ENCODE measurements at regions not wholly inside any gene's neighbourhood (a gene's known extent, or its start where the extent isn't known, plus 50 kb on each side); places are given as distances from the start of the nearest gene placed in this dataset.

DNA sequence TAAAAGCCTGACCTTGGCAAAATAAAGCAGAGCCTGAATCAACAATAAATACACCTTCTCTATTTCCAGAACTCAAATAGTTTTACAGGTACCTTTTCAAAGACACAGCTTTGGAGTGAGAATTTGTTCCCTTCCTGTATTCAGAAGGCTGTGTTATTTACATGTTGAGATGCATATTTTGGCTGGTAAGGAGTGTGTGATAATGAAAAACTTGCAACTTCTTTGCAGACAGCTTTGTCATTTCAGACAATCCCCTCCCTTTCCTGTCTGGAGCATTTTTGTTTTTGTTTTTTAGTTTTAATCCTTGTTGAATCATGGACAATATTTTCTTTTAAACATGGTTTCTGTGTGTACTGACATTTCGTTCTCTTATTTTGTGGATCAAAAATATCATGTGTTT, 493.8 kb downstream of the FAT4 start:
- no peak for DNase-seq (ENCODE audit: low read depth in 6 of 9, low spot score in 9 of 9)
- Histone ChIP-seq H3K36me3 (ENCODE audit: control insufficient read depth in 2 of 2, insufficient read depth in 2 of 2, low read length in 1 of 2) (no peaks in the 10 kb centered on the region), H3K27me3 (ENCODE audit: control insufficient read depth in 2 of 2, insufficient read depth in 1 of 2, low read length in 1 of 2) (no peaks in the 10 kb centered on the region), H3K27ac (ENCODE audit: low read depth in 1 of 2, low read length in 1 of 2) (no peak overlapping the region), H3K9me3 (ENCODE audit: control insufficient read depth in 2 of 2, insufficient read depth in 1 of 2, low read length in 1 of 2) (no peaks in the 10 kb centered on the region), H3K4me1 (ENCODE audit: control insufficient read depth in 2 of 2, insufficient read depth in 2 of 2, low read length in 2 of 2) (no peaks in the 10 kb centered on the region), H3K4me3 (ENCODE audit: low read length in 2 of 2) (no peak overlapping the region)
- WGBS: 91% methylated on average over 1 of the region's 1 CpG

DNA sequence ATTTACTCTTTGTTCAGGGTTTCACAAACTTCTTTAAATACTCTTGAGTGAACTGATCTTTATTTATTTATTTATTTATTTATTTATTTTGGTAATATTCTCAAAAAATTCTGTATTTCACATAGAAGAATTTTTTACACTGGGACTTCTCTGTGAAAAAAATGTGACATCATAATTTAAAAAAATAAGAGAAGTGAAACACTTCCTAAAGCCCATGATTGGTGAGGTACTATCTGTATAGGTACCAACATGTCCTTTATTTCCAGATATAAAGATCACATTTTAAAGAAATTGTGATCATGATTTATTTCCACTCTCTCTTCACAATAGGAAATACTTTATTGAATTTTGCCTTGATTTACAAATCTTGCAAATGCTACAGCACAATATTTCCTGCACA, 497.1 kb downstream of the FAT4 start:
- H3K9me3 ChIP-seq (ENCODE audit: control insufficient read depth in 2 of 2, insufficient read depth in 1 of 2, low read length in 1 of 2): no peaks in the 10 kb centered on the region
- H3K27me3 ChIP-seq (ENCODE audit: control insufficient read depth in 2 of 2, insufficient read depth in 1 of 2, low read length in 1 of 2): no peaks in the 10 kb centered on the region
- no peaks in the 10 kb centered on the region for H3K4me1 ChIP-seq (ENCODE audit: control insufficient read depth in 2 of 2, insufficient read depth in 2 of 2, low read length in 2 of 2)
- no peak overlapping the region for H3K4me3 ChIP-seq (ENCODE audit: low read length in 2 of 2)
- H3K36me3 ChIP-seq (ENCODE audit: control insufficient read depth in 2 of 2, insufficient read depth in 2 of 2, low read length in 1 of 2): no peaks in the 10 kb centered on the region
- DNase-seq (ENCODE audit: low read depth in 6 of 9, low spot score in 9 of 9): no peak
- no peak overlapping the region for H3K27ac ChIP-seq (ENCODE audit: low read depth in 1 of 2, low read length in 1 of 2)

DNA sequence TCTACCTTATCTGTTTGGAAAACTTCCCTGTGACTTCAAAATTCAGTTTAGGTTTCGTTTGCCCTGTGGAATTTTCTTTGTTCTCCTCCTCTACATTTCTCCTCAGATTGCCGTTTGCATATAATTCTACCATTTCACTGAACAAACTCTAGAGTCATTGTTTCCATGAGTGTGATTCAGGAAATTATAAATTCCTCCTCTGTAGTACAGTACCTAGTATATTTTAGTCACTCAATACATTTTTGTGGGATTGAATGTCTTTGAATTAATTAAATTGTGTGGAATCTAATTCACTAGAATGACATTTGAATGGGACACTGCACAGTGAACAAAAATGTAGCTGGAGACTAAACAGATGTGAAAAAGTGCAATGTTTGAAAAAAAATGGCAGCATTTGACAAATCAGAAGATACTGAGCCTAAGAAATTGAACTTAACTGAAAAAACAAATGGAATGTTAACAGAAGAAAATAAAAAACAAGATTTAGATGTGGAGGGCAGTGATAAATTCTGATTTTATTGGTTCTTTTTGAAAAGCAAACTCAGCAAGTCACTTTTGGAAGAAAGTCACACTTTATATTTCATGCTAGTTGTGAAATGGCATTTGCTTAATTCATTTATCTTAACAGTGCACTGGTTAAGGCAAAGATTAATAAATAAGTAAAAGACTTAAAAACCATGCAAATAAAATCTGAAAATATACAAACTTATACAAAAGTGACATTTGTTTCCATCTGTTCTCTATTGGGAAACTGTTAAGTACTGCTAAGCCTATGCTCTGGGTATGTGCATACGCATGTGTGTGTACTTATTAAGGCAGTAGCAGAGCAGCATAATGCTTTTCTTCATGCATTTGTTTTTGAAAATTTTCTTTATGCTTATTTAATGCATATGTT, 512.3 kb downstream of the FAT4 start:
- no peak overlapping the region for H3K4me3 ChIP-seq (ENCODE audit: low read length in 2 of 2)
- DNase-seq (ENCODE audit: low read depth in 6 of 9, low spot score in 9 of 9): no peak
- WGBS: 89% methylated on average over 3 of the region's 3 CpGs

DNA sequence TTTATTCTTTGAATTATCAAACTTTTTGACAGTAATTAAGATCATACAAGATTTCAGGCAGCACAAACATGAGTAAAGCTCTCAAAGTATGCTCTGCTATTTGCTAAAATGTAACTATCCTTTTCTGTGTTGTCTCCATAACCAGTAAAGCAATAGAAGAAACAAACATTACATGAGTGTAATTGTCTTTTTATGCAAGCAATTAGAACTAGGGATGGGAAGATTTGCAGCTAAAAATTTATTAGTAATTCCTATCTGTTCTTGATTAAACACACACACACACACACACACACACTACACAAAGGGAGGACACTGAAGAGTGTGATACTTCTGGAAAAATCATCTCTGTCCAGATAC, 512.9 kb downstream of the FAT4 start:
- Histone ChIP-seq H3K4me1 (ENCODE audit: control insufficient read depth in 2 of 2, insufficient read depth in 2 of 2, low read length in 2 of 2) (no peaks in the 10 kb centered on the region), H3K27me3 (ENCODE audit: control insufficient read depth in 2 of 2, insufficient read depth in 1 of 2, low read length in 1 of 2) (no peaks in the 10 kb centered on the region), H3K4me3 (ENCODE audit: low read length in 2 of 2) (no peak overlapping the region), H3K9me3 (ENCODE audit: control insufficient read depth in 2 of 2, insufficient read depth in 1 of 2, low read length in 1 of 2) (no peaks in the 10 kb centered on the region), H3K36me3 (ENCODE audit: control insufficient read depth in 2 of 2, insufficient read depth in 2 of 2, low read length in 1 of 2) (no peaks in the 10 kb centered on the region), H3K27ac (ENCODE audit: low read depth in 1 of 2, low read length in 1 of 2) (no peak overlapping the region)
- DNase-seq (ENCODE audit: low read depth in 6 of 9, low spot score in 9 of 9): no peak

More for the DNA sequence above, 512.3 kb downstream of the FAT4 start:
- Histone ChIP-seq H3K27ac (ENCODE audit: low read depth in 1 of 2, low read length in 1 of 2) (no peak overlapping the region), H3K36me3 (ENCODE audit: control insufficient read depth in 2 of 2, insufficient read depth in 2 of 2, low read length in 1 of 2) (no peaks in the 10 kb centered on the region), H3K9me3 (ENCODE audit: control insufficient read depth in 2 of 2, insufficient read depth in 1 of 2, low read length in 1 of 2) (no peaks in the 10 kb centered on the region), H3K4me1 (ENCODE audit: control insufficient read depth in 2 of 2, insufficient read depth in 2 of 2, low read length in 2 of 2) (no peaks in the 10 kb centered on the region), H3K27me3 (ENCODE audit: control insufficient read depth in 2 of 2, insufficient read depth in 1 of 2, low read length in 1 of 2) (no peaks in the 10 kb centered on the region)

DNA sequence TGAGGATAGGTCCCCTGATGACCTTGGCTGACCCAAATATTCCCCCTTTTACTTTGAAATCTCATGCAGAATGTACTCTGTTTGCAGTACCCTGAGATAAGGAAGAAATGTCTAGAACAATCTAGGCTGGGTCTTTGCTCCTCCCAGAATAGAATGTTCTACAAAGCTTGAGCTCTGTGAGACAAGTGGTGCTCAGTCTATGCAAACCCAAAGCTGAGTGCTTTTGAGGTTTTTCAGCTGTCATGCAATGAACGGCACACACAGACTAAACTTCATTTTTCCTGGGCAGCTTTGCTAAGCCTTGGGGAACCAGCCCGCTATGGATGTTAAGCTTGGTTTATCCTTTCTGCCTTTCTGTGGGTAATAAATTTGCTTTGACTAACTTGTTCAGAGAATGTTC, 513.6 kb downstream of the FAT4 start:
- no peaks in the 10 kb centered on the region for H3K4me1 ChIP-seq (ENCODE audit: control insufficient read depth in 2 of 2, insufficient read depth in 2 of 2, low read length in 2 of 2)
- H3K9me3 ChIP-seq (ENCODE audit: control insufficient read depth in 2 of 2, insufficient read depth in 1 of 2, low read length in 1 of 2): no peaks in the 10 kb centered on the region
- H3K36me3 ChIP-seq (ENCODE audit: control insufficient read depth in 2 of 2, insufficient read depth in 2 of 2, low read length in 1 of 2): no peaks in the 10 kb centered on the region
- H3K4me3 ChIP-seq (ENCODE audit: low read length in 2 of 2): no peak overlapping the region
- DNase-seq (ENCODE audit: low read depth in 6 of 9, low spot score in 9 of 9): no peak
- no peak overlapping the region for H3K27ac ChIP-seq (ENCODE audit: low read depth in 1 of 2, low read length in 1 of 2)
- H3K27me3 ChIP-seq (ENCODE audit: control insufficient read depth in 2 of 2, insufficient read depth in 1 of 2, low read length in 1 of 2): no peaks in the 10 kb centered on the region
- 47% methylated on average over 2 of the region's 2 CpGs for WGBS

DNA sequence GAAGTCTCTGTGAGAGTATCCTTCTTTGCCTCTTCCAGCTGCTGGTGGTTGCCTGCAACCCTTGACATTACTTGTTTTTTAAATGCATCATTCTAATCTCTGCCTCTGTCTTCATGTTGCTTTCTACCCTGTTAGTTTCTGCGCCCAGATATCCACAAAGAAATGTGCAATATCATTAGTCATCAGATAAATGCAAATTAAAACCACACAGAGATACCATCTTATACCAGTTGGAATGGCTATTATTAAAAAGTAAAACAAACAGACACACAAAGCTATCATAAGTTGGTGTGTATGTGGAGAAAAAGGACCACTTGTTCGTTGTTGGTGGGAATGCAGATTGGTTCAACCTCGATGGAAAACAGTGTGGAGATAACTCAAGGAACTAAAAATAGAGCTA, 517.4 kb downstream of the FAT4 start:
- Histone ChIP-seq H3K4me3 (ENCODE audit: low read length in 2 of 2) (no peak overlapping the region), H3K27ac (ENCODE audit: low read depth in 1 of 2, low read length in 1 of 2) (no peak overlapping the region), H3K4me1 (ENCODE audit: control insufficient read depth in 2 of 2, insufficient read depth in 2 of 2, low read length in 2 of 2) (no peaks in the 10 kb centered on the region), H3K36me3 (ENCODE audit: control insufficient read depth in 2 of 2, insufficient read depth in 2 of 2, low read length in 1 of 2) (no peaks in the 10 kb centered on the region), H3K9me3 (ENCODE audit: control insufficient read depth in 2 of 2, insufficient read depth in 1 of 2, low read length in 1 of 2) (no peaks in the 10 kb centered on the region), H3K27me3 (ENCODE audit: control insufficient read depth in 2 of 2, insufficient read depth in 1 of 2, low read length in 1 of 2) (no peaks in the 10 kb centered on the region)
- DNase-seq (ENCODE audit: low read depth in 6 of 9, low spot score in 9 of 9): no peak
- 46% methylated on average over 3 of the region's 3 CpGs for WGBS

DNA sequence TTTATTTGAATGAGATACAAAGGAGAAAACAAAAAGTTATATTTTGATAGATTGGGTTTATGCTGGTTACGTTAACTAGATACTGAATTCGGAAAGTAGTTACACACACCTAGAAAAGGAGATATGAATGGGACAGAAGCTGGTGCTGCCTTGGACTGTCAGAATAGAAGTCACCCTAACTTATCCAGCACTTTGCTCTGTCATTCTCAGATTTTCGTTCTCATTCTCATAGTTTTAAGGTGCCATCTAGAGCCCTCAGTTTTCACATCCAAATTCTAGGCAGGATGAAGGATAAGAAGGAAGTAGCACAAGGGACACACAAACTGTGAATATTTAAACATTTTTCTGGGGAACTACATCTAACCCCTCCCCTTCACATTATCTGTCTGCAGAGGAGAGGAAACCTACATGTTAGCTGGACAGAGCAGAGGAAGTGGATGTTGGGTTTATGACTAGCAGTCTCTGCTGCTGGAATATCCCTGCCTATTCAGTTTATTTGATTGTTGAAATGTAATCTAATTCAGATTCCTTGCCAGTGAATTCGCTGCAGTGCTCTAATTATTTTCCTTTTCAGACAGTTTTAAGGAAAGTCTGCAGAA, 521.9 kb downstream of the FAT4 start:
- Histone ChIP-seq H3K36me3 (ENCODE audit: control insufficient read depth in 2 of 2, insufficient read depth in 2 of 2, low read length in 1 of 2) (no peaks in the 10 kb centered on the region), H3K9me3 (ENCODE audit: control insufficient read depth in 2 of 2, insufficient read depth in 1 of 2, low read length in 1 of 2) (no peaks in the 10 kb centered on the region), H3K4me3 (ENCODE audit: low read length in 2 of 2) (no peak overlapping the region), H3K27me3 (ENCODE audit: control insufficient read depth in 2 of 2, insufficient read depth in 1 of 2, low read length in 1 of 2) (no peaks in the 10 kb centered on the region), H3K4me1 (ENCODE audit: control insufficient read depth in 2 of 2, insufficient read depth in 2 of 2, low read length in 2 of 2) (no peaks in the 10 kb centered on the region), H3K27ac (ENCODE audit: low read depth in 1 of 2, low read length in 1 of 2) (no peak overlapping the region)
- 61% methylated on average over 4 of the region's 4 CpGs for WGBS
- no peak for DNase-seq (ENCODE audit: low read depth in 6 of 9, low spot score in 9 of 9)

DNA sequence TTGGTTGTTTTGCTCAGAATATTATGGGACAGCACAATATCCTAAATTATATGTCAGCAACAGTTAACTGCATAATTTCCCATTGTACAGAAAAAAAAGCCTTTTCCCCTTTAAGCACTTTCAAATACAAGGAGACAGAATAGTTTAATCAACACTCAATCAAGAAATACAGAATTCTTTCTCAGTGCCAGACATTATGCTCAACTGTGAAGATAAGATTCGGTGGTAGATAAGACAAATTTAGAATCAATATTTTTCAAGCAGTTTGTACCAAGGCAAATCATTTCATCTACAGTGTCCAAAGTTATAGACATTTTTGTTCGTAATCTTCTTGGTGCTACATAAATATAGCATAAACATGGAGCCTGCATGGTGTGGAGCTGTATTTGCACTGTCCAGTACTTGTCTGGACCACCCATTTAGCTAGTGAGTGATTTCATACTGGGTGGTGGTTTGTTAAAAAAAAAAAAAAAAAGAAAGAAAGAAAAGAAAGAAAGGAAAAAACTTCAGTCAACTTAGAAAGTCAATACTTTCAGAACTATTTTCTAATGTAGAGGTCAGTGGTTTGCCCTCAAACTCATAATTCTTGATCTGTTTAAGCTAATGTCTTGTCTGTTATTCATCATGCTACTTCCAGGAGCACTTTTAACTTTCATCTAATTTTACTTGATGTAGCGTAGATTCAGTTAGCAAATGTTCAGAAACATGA, 522.9 kb downstream of the FAT4 start:
- no peaks in the 10 kb centered on the region for H3K9me3 ChIP-seq (ENCODE audit: control insufficient read depth in 2 of 2, insufficient read depth in 1 of 2, low read length in 1 of 2)

DNA sequence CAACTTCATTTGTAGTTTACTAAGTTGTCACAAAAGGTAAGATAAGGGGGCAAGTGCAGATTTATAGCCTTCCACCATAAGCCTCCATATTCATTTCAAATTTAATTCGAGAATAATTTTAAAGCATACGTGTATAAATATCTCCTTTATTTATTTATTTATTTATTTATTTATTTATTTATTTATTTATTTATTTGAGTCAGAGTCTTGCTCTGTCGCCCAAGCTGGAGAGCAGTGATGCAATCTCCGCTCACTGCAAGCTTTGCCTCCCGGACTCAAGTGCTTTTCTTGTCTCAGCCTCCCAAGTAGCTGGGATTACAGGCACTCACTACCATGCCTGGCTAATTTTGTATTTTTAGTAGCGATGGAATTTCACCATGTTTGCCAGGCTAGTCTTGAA, 523.4 kb downstream of the FAT4 start:
- Histone ChIP-seq H3K4me3 (ENCODE audit: low read length in 2 of 2) (no peak overlapping the region), H3K27ac (ENCODE audit: low read depth in 1 of 2, low read length in 1 of 2) (no peak overlapping the region), H3K4me1 (ENCODE audit: control insufficient read depth in 2 of 2, insufficient read depth in 2 of 2, low read length in 2 of 2) (no peaks in the 10 kb centered on the region), H3K9me3 (ENCODE audit: control insufficient read depth in 2 of 2, insufficient read depth in 1 of 2, low read length in 1 of 2) (no peaks in the 10 kb centered on the region), H3K27me3 (ENCODE audit: control insufficient read depth in 2 of 2, insufficient read depth in 1 of 2, low read length in 1 of 2) (no peaks in the 10 kb centered on the region), H3K36me3 (ENCODE audit: control insufficient read depth in 2 of 2, insufficient read depth in 2 of 2, low read length in 1 of 2) (no peaks in the 10 kb centered on the region)
- no peak for DNase-seq (ENCODE audit: low read depth in 6 of 9, low spot score in 9 of 9)
- WGBS: 82% methylated on average over 6 of the region's 6 CpGs

More for the DNA sequence above, 522.9 kb downstream of the FAT4 start:
- Histone ChIP-seq H3K36me3 (ENCODE audit: control insufficient read depth in 2 of 2, insufficient read depth in 2 of 2, low read length in 1 of 2) (no peaks in the 10 kb centered on the region), H3K27ac (ENCODE audit: low read depth in 1 of 2, low read length in 1 of 2) (no peak overlapping the region), H3K27me3 (ENCODE audit: control insufficient read depth in 2 of 2, insufficient read depth in 1 of 2, low read length in 1 of 2) (no peaks in the 10 kb centered on the region), H3K4me3 (ENCODE audit: low read length in 2 of 2) (no peak overlapping the region), H3K4me1 (ENCODE audit: control insufficient read depth in 2 of 2, insufficient read depth in 2 of 2, low read length in 2 of 2) (no peaks in the 10 kb centered on the region)
- WGBS: 92% methylated on average over 3 of the region's 3 CpGs
- DNase-seq (ENCODE audit: low read depth in 6 of 9, low spot score in 9 of 9): no peak
